NB4 (cell line): ENCODE measurements at regions not wholly inside any gene's neighbourhood (a gene's known extent, or its start where the extent isn't known, plus 50 kb on each side); places are given as distances from the start of the nearest gene placed in this dataset.

Experiments
- DNase-seq: peaks from one replicate; pipeline ENCODE4 v3.0.0; 2010; ENCODE audit warnings: low read depth
- H3K4me3 ChIP-seq: one replicate; pipeline ENCODE4 v1.5.1; 2011; ENCODE audit warnings: mild to moderate bottlenecking, low read depth, low read length, moderate library complexity
- MYC ChIP-seq: IDR thresholded peaks from 2 replicates; pipeline ENCODE4 v1.6.1; 2011; ENCODE audit warnings: low read depth, low read length
- POLR2A ChIP-seq: IDR thresholded peaks from 2 replicates; pipeline ENCODE4 v1.6.1; 2011; ENCODE audit warnings: mild to moderate bottlenecking; ENCODE audit not compliant: insufficient read length; ENCODE audit errors: extremely low read depth
- TF ChIP-seq, protein P1 (sequence below): IDR thresholded peaks from 2 replicates; pipeline ENCODE4 v1.6.1; 2011; ENCODE audit warnings: low read depth, low read length
- TF ChIP-seq, protein P2 (sequence below): IDR thresholded peaks from one replicate; pipeline ENCODE4 v1.5.1; 2012; ENCODE audit warnings: low read depth, low read length

DNA sequence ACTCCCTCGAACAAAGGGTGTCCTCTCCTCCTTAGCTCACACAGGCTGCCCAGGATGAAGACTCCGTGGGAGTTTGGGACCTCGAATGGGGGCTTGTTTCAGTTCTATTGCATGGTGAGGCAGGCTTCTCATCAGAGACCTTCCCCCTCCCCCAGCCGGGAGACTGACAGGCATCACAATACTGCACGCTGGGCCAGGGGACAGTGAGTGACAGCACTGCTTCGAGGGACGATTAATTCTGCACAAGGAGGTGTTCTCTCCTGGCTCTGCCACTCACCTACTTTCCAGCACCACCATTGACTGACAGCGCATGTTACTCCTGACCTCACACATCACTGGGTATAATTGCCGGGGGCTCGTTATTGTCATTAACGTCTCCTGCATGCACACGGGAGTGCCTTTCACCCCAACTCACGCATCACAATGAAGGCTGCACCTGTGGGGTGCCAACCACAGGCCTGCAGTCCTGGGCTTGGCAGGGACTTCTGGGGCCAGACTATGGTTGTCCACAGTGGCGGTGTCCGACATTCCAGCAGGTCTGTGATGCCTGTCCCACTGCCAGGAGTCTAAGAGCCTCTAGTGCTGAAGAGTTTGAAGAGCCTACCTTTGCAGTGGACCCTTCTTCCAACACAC, 412.2 kb upstream of the TSHZ3 start:
- no peak for DNase-seq
- TF ChIP-seq, protein P1, sequence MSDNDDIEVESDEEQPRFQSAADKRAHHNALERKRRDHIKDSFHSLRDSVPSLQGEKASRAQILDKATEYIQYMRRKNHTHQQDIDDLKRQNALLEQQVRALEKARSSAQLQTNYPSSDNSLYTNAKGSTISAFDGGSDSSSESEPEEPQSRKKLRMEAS = no peak
- TF ChIP-seq, protein P2, sequence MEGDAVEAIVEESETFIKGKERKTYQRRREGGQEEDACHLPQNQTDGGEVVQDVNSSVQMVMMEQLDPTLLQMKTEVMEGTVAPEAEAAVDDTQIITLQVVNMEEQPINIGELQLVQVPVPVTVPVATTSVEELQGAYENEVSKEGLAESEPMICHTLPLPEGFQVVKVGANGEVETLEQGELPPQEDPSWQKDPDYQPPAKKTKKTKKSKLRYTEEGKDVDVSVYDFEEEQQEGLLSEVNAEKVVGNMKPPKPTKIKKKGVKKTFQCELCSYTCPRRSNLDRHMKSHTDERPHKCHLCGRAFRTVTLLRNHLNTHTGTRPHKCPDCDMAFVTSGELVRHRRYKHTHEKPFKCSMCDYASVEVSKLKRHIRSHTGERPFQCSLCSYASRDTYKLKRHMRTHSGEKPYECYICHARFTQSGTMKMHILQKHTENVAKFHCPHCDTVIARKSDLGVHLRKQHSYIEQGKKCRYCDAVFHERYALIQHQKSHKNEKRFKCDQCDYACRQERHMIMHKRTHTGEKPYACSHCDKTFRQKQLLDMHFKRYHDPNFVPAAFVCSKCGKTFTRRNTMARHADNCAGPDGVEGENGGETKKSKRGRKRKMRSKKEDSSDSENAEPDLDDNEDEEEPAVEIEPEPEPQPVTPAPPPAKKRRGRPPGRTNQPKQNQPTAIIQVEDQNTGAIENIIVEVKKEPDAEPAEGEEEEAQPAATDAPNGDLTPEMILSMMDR = no peak
- no peak for TF ChIP-seq MYC
- TF ChIP-seq POLR2A = no peak
- no peak overlapping the region for H3K4me3 ChIP-seq

GRCh38 chr19:31770223-31770622, 421.0 kb upstream of the TSHZ3 start:
- peak; percentile 7 for DNase-seq
- H3K4me3 ChIP-seq = no peak overlapping the region
- TF ChIP-seq, protein P1 = no peak
- TF ChIP-seq, protein P2 = no peak
- no peak for TF ChIP-seq MYC
- TF ChIP-seq POLR2A = no peak

DNA sequence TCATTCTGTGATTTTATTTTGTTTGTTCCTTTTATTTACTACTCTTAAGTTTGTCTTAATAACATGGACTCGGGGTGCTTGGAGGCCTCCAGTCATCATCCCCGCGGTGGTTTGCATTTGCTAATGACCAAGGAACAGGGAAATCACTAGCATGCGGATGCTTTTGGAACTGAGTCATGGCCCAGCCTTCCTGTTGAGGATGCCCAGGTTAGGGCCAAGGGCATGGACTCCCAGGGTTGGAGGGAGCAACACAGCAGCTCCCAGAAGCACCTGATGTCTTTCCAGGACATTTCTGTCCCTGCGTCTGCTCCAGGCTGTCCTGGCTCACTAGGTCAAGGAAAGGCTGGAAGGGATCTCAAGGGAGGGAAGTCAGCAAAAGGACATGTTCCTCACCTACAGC, 423.7 kb upstream of the TSHZ3 start:
- no peak overlapping the region for H3K4me3 ChIP-seq
- no peak for DNase-seq
- TF ChIP-seq, protein P1 = no peak
- no peak for TF ChIP-seq POLR2A
- no peak for TF ChIP-seq MYC
- TF ChIP-seq, protein P2 = no peak

DNA sequence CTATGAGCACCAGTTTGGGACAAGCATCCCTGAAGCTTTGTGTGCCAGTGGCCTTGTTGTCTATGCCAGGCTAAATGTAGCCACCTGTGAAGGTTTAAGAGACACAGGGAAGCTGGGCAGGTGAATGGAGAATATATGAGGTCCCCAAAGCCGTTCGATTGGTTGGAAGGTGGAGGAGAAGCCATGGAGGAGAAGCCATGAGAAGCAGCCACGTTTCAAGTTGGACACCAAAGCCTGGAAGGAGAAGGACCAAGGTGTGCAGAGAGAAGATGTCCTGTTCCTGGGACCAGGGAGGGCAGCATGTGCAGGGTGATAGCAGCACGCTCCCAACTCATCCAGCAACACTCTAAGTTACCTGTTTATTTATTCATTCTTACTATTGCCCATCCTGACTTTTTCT, 432.3 kb upstream of the TSHZ3 start:
- H3K4me3 ChIP-seq = no peak overlapping the region
- no peak for TF ChIP-seq MYC
- no peak for TF ChIP-seq POLR2A
- TF ChIP-seq, protein P2 = no peak
- TF ChIP-seq, protein P1 = no peak
- DNase-seq = no peak

GRCh38 chr19:31783592-31783991, 434.4 kb upstream of the TSHZ3 start:
- H3K4me3 ChIP-seq = no peak overlapping the region
- no peak for DNase-seq
- no peak for TF ChIP-seq POLR2A
- TF ChIP-seq, protein P1 = no peak
- no peak for TF ChIP-seq MYC
- TF ChIP-seq, protein P2 = no peak
